CD1c-positive myeloid dendritic cell (primary cell): ENCODE measurements at regions not wholly inside any gene's neighbourhood (a gene's known extent, or its start where the extent isn't known, plus 50 kb on each side); places are given as distances from the start of the nearest gene placed in this dataset.

Experiments
- DNase-seq: peaks from one replicate; pipeline ENCODE4 v3.0.0-alpha.2; 2016; ENCODE audit errors: extremely low spot score

- DNase-seq, result no peak
Measured at GRCh38 chr2:230642966-230643365, 69.7 kb upstream of the CAB39 start.

- DNase-seq, result peak; percentile 58
Measured at GRCh38 chr2:230643576-230644291, 68.9 kb upstream of the CAB39 start.

- no peak for DNase-seq
Measured at GRCh38 chr2:230644356-230644935, 68.2 kb upstream of the CAB39 start.

GRCh38 chr2:230648356-230648755 lies 64.3 kb upstream of the CAB39 start:
- no peak for DNase-seq

GRCh38 chr2:230650585-230651137 lies 62.0 kb upstream of the CAB39 start:
- no peak for DNase-seq

- DNase-seq, result no peak
Measured at GRCh38 chr2:230654057-230654456, 58.6 kb upstream of the CAB39 start.

GRCh38 chr2:230657462-230657861 lies 55.2 kb upstream of the CAB39 start:
- no peak for DNase-seq

- no peak for DNase-seq
Measured at GRCh38 chr2:230657906-230658305, 54.7 kb upstream of the CAB39 start.

- no peak for DNase-seq
Measured at GRCh38 chr2:230658577-230658876, 54.1 kb upstream of the CAB39 start.

GRCh38 chr2:230658877-230659652 lies 53.6 kb upstream of the CAB39 start:
- DNase-seq, result no peak

- peak; percentile 68 for DNase-seq
Measured at GRCh38 chr2:230660294-230661060, 52.2 kb upstream of the CAB39 start.

- DNase-seq, result no peak
Measured at GRCh38 chr2:230661072-230661957, 51.3 kb upstream of the CAB39 start.
